ENCODE measurements at regions not wholly inside any gene's neighbourhood (a gene's known extent, or its start where the extent isn't known, plus 50 kb on each side); places are given as distances from the start of the nearest gene placed in this dataset.
"Not testable (repeated sequence)": the region's sequence is repeated elsewhere in the genome, so short reads cannot be mapped to it uniquely, and the experiment has no call there.

DNA sequence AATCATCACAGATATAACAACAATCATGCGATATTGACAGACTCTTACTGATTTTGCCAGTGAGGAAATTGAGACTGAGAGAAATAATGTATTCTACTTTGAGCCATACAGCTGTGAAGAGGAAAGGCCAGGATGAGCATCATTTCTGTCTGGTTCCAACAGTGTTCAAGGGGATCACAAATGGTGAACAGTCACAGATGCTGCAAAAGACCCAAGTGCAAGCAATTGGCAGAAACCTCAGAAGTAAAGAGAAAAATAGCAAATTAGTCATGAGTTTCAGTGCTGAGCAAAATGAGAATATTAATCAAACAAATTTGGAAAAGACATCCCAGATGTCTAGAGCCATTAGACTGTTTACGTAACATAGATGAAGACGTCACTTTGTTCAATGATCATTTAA is 114.1 kb downstream of the RAB38 start:
- no peak for DNase-seq

DNA sequence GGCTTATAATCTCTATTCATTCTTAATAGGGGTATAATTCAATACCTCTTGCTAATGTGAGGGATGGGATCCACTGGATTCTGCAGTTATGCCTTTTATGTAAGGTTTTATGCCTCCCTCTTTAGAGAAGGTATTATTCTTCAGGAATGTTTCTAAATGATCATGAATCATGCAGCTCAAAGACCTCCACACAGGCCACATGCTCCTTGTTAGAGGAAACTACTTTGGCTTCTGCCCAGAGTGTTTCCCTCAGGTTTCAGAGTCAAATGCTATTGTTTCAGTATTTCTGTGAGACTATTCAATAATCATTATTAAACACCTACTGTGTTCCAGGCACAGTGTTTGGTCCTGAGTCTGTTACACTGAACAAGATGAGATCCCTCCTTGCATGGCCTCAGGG is 115.9 kb downstream of the RAB38 start:
- no peak for DNase-seq

DNA sequence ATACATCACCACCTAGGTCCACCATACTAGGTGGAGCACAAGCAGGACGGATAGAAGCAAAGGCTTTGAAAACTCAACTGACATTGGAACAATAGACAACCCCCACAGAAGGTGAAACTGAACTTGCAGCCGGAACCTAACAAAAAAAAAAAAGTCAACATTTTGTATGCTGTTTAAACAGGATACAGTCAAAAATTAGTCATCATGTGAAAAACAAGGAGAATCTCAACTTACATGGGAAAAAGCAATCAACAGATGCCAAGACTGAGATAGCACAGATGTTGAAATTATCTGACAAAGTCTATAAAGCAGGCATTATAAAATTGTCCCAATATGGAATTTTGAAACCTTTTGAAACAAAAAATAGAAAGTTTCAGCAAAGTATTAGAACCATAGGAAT is 123.8 kb downstream of the RAB38 start:
- no peak for DNase-seq

DNA sequence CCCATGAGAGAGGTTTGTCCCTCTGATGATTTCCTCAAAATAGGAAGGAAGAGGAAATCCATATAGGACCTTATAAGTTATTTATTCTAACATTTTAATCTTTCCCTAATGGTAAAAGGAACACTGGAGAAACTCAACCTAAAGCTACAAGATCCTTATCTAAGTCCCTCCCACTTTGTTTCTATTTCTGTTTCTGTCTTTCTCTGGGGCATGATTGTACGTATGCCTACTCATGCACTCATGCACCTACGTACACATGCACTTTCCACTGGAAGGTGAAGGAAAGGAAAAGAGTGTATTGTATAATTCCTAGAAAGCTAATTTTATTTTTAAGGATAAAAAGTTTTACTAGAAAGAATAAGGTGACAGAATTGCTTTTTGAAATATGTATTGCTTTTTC is 125.0 kb downstream of the RAB38 start:
- DNase-seq = no peak

DNA sequence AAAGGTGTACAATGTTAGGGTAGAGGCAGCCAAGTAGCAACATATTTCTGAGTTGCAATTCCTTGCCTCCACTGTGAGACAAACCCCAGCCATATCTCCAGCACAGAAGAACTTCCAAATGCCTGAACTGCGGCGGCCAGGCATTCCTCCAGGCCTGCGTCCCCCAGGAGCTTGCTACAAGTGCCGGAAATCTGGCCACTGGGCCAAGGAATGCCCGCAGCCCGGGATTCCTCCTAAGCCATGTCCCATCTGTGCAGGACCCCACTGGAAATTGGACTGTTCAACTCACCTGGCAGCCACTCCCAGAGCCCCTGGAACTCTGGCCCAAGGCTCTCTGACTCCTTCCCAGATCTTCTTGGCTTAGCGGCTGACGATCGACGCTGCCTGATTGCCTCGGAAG is 130.0 kb downstream of the RAB38 start:
- DNase-seq = not testable (repeated sequence)

DNA sequence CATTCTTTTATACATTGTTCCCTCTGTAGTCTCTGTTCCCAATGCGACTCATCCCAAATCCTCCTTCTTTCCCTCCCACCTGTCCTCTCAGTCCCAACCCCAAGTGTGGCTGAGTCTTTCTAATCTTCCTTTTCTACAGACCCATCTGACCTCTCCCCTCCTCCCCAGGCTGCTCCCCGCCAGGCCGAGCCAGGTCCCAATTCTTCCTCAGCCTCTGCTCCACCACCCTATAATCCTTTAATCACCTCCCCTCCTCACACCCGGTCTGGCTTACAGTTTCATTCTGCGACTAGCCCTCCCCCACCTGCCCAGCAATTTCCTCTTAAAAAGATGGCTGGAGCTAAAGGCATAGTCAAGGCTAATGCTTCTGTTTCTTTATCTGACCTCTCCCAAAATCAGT is 130.6 kb downstream of the RAB38 start:
- DNase-seq = not testable (repeated sequence)

DNA sequence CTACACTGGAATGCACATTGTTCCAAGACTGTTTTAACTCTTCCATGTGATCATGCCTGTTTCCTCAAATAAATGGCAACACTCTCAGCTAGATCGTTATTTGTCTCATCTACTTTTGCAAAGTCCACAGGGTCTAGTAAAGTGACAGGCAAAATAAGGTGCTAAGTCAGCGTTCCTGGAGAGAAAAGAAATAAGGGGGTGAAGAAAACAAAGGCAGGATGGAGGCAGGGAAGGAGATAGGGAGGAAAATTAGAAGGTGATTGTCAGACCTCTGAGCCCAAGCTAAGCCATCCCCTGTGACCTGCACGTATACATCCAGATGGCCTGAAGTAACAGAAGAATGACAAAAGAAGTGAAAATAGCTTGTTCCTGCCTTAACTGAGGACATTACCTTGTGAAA is 132.1 kb downstream of the RAB38 start:
- DNase-seq = no peak

DNA sequence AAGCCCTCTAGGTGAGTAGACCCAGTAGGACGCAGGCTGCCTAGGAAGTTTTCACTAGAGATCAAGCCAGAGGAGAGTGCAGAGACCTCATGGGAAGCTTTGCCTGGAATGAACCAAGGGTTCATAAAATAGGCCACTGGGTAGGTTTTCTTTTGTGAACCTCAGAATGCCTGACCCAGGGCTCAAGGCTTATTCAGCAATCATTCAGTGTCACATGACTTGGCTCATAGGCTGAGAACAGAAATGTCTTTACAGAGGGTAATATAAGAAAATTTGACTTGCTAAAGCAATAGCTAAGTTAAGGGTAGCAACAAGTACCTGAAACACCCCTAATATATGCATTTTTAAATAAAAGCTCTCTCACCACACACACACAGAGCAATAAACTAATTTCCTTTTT is 132.6 kb downstream of the RAB38 start:
- no peak for DNase-seq

DNA sequence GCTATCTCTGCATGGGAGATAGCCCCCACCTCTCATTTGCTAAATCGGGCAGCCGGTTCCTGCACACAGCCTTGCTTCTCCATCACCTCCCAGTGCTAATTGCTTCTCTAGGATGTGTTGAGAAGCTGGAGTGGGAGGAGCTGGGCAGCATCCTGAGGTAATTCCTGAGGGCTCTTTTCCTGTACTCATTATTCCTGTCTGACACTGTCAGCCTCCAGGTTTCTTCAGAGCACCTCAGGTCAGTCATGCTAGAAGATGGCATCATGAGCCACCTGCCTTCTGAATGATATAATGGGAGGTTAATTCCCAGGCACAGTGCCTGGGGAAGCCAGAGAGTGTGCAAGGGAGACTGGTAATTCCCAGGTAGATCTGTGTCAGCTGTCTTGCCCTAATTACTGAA is 133.0 kb downstream of the RAB38 start:
- no peak for DNase-seq

DNA sequence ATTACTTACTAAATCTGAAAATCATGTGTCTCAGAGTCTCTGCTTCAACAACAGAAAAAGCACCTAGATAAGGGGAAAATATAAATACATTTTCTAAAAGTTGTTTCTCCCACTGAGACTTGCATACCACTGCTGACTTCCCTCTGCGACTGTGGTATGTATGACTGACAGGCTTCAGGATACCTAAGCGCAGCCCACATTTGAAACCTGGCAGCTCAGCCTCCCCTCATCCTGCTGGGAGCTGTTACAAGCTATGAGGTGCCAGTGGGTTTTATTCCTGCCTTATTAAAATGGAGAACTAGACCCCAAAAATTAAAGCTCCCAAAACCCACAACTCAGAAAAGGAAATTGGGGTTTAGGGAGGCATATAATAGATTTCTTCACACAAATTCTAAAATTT is 133.6 kb downstream of the RAB38 start:
- no peak for DNase-seq

DNA sequence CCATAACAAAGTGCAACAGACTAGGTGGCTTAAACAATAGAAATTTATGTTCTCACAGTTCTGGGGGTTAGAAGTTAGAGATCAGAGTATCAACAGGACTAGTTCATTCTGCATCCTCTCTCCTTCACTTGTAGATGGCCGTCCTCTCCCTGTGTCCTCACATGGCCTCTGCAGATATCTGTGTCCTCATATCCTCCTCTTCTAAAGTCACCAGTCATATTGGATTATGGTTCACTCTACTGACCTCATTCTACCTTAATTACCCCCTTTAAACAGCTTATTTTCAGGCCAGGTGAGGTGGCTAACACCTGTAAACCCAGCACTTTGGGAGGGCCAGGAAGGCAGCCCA is 135.1 kb downstream of the RAB38 start:
- no peak for DNase-seq

DNA sequence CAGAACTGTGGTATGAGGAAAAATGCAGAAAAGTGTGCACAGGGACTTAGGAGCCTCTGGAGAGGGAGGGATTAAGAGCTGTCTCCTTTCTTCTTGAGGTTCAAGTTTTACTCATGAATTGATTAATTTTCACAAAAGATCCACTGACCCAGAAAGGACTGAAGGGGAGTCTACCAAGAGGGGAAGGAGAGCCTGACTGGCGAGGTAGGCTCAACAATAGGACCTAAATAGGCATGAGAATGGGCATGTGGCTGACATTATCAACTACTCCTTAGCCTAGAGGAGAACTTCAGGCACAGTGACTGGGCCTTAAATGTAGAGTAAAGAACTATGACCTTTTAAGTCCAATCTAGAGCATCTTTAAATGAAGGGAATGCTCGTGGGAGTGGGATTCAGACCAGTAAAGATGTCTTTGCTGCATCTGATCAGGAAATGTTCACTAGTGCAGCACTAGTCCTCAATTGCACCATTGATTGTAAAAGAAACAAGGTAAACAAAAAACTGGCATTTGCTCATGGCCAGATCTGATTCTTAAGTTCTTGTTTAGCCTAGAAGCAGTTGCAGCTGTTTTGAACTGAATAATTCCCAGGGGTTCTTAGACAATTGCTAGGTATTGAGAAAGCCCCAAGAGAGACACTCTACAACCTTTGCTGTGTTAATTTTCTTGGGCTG is 135.6 kb downstream of the RAB38 start:
- DNase-seq = no peak

DNA sequence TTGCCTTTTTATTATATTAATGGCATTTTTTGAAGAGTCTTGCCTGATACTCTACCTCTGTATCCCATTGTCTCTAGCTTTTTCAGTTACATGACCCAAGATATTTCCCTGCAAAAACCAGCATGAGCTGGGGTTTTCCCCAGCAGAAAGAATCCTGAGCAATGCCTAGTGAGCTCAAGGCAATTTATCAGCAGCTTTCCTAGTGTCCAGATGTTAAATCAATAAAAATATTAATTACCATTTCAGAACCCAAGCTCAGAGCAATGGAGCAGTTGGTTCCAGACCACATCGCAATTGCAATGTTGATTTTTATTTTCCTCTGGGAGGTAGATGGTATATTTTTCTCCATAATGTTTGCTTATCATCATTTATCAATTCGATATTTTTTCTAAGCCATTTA is 137.2 kb downstream of the RAB38 start:
- DNase-seq = no peak

DNA sequence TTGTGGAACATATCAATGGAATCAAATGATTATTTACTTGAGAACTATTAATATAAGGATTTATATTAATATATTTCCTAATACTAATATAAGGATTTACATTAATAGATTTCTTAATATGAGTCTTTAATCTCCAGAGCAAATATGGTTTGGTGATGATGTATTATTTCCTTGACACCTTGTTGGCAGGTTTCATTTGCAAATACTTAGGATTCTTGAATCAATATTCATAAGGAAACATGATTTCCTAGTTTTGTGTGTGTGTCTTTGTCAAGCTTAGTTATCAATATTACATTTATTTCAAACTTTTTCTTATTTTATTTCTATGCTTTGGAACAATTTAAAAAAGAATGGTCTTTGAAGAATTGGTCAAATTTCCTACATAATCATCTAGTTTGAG is 138.5 kb downstream of the RAB38 start:
- DNase-seq = no peak

DNA sequence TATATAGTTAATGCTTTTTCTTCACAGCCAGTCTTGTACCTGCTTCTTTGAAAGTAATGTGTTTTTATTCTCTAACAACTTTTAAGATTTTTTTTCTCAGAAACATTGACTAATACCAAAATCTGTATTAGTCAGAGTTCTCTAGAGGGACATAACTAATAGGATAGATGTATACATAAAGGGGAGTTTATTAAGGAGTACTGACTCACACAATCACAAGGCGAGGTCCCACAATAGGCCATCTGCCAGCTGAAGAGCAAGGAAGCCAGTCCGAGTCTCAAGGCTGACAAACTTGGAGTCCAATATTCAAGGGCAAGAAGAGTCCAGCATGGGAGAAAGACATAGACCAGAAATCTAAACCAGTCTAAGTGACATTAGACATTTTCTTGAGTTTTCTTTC is 140.0 kb downstream of the RAB38 start:
- no peak for DNase-seq

DNA sequence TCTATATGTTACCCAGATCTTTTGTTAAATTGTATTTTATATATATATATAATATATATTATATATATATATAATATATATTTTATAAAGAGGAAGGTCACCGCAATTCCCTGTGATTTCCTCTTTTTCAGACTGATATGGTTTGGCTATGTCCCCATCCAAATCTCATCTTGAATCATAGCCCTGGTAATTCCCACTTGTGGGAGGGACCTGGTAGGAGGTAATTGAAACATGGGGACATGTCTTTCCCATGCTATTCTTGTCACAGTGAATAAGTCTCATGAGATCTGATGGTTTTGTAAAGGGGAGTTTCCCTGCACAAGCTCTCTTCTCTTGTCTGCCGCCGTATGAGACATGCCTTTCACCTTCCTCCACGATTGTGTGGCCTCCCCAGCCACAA is 157.6 kb downstream of the RAB38 start:
- DNase-seq = no peak

DNA sequence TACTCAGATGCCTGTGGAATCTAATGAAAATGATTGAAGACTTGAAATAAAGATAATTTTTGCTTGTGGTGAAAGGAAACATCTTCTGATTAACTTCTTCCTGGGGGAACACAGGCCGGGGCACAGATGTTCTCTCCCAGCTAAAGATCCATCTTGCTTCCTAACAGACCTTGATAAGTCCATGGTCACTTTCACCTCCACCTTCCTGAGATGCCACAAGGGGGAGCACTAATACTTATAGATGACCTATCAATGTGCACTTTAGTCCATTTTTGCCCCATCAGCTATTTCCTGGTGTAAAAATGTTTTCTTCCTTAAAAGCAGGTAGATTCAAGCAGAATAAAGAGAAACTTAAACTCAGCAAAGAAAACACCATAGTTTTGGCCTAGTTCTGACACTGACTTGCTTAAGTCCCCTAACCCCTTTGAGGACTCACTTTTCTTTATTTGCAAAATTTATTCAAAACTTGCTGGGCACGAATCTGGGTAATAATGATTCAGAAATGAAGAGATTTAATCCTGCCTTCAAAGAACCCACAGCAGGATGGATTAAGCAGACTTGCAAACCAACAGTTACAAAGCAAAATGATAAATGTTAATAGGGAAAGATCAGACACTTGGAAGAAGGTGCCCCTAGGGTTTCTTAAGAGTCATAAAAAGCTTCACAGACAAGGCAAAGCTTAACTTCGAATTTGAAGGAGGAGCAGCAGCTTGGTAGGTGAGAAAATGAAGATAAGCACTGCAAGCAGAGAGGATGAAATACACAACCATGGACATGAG is 158.7 kb downstream of the RAB38 start:
- DNase-seq = peak; percentile 64

DNA sequence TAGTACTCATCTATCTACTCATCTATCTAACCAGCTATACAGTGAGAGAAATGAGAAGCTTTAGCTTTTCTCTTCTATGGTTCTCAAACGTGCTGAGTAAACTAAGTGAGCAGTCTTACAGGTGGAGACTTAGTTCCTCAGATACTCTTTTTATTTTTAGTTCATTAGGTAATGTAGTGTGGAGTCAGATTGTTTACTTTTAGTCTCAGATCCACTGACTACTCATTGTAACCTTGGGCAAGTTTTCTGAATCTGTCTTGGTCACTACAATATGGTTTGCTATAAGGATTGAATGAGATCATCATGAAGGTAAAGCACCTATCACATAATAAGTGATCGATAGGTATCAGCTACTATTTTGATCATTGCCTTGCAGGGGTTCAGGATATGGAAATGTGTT is 160.1 kb downstream of the RAB38 start:
- DNase-seq = no peak

DNA sequence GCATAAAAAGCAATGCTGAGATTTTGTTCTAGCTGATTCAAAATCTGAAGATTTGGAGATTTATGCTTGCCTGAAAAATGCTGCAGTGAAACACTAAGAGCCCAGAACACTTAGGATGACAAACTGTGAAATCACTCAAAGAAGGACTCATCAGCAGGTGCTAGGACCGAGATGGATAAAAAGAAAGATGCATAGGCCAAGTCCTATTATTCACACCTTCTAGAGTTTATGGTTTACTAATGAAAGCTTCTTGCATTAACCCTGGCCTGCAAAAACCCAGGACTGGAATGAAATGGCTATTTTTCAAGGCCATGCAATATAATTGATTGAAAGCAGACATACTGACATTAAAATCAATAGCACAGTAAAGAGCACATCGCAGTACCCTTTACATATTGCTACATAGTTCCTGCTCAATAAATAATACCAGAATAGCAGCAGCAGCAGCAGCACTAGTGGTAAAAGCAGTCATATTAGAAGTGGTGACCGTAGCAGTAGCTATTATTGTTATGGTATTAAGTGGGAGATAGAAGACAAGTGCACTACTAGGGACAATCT is 161.7 kb downstream of the RAB38 start:
- no peak for DNase-seq

DNA sequence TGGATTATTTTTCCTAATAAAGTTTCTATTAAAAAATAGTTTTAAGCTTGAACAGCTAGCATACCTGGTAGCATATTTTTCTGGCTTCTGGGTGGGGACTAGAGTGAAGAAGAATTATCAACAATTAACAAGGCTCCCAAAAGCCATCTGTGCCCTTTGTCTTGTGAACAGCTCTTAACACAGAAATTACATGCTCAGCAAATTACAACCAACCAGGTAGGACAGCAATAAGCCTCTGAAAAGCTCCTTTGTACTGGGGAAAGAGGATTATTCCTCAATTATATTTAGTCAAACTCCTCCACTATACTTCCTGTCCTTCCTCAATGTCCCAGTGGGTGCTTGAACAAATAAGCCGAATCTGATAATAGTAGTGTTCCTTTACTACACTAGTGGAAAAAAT is 162.8 kb downstream of the RAB38 start:
- DNase-seq = no peak

DNA sequence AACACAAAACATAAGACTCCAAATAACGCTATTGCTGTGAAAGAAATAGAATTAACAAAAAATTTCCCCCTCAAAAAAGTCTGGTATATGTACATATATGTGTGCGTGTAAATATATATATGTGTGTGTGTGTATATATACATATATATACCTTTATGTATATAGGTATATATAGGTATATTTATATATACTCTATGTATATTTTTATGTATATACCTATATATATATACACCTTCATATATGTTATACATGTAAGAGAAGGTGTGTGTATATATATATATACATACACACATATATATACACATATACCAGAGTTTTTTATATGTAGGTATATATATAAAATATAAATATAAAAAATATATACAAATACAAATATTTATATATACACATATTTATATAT is 199.2 kb downstream of the RAB38 start:
- DNase-seq = no peak

DNA sequence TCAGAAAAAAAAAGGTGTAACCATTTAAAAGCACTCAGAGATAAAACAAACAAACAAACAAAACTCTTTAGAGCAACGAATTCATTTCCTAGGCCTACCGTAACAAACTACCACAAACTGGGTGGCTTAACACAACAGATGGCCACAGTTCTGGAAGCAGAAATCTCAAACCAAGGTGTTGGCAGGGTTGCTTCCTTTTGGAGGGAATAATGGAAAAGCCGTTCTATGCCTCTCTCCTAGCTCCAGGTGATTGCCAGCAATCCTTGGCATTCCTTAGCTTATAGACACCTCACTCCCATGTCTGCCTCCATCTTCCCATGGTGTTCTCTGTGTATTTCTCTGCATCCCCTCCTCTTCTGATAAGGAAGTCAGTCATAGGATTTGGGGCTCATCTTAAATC is 200.4 kb downstream of the RAB38 start:
- no peak for DNase-seq

DNA sequence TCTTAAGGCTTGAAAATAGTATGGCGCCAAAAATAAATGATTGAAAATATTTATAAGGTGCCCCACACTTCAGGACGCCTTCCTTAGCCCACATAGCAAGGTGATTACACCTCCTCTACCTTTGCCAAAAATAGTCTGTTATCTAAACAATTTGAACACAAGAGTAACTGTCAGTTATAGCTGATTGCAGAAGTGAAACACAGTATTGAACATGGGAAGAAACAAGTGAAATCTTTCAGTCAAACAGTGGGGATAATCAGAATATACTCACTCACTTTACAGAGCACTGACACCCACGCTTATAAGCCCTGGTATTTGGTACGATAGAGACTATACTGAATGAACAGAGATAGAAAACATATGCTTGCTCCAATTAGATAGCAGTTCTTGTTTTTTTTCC is 203.1 kb downstream of the RAB38 start:
- no peak for DNase-seq

DNA sequence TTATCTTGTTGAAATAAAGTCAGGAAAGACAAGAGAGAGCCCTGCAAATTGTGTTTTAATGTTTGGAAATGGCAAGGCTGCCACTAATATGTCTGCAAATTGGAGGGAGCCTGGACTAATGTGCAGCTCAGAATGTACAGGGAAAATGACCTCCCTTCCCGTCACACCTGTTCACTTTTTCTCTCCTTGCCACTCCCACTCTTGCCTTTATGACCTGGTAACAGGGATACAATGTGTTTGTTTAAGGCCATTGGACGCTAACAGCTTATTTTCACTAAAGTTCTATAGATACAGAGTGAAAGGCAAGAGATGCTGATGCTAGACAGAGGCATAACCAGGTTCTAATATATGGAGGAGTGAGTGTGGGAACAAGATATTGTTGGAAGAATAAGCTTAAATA is 203.9 kb downstream of the RAB38 start:
- no peak for DNase-seq

DNA sequence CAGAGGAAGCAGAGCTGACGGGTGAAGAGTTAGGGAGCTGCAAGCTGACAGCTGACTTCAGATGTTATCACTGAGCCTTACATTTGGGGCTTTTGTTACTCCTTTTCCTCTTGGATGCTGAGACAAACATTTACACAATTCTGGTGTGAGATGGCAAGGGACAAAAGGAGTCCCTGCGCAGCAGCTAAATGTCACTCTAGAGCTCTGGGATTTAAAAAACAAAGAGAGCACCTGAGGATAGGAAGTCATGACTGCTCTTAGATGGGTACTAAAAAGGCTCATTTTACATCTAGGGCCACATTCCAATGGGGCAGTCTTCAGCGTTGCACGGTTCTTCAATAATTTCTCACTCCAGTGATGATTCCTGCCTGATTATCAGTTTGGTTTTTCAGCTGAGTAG is 204.5 kb downstream of the RAB38 start:
- no peak for DNase-seq

Measured in MV-4-11 (cell line).